ENCODE measurements at regions not wholly inside any gene's neighbourhood (a gene's known extent, or its start where the extent isn't known, plus 50 kb on each side); places are given as distances from the start of the nearest gene placed in this dataset.

GRCh38 chr11:15745266-15745665, 611.1 kb downstream of the SOX6 start:
- TF ChIP-seq POLR2A (IDR thresholded peaks at IDR 0.05): no peak
- TF ChIP-seq CTCF (IDR thresholded peaks at IDR 0.05): no peak
